H9 (cell line): ENCODE measurements at regions not wholly inside any gene's neighbourhood (a gene's known extent, or its start where the extent isn't known, plus 50 kb on each side); places are given as distances from the start of the nearest gene placed in this dataset.

ENCODE experiments used
- DNase-seq: peaks from one replicate; pipeline ENCODE4 v3.0.0-alpha.2; 2017
- H2AFZ ChIP-seq: one replicate; pipeline ENCODE4 v1.6.1; 2013; ENCODE audit warnings: mild to moderate bottlenecking, low read length, control low read depth, moderate library complexity
- H2AK5ac ChIP-seq: 2 replicates; pipeline ENCODE4 v1.6.1; 2013; ENCODE audit warnings: low read length, control low read depth, mixed read lengths; ENCODE audit not compliant: insufficient read length
- H2BK120ac ChIP-seq: one replicate; pipeline ENCODE4 v1.6.1; 2013; ENCODE audit warnings: low read depth, mild to moderate bottlenecking, low read length, control low read depth, inconsistent platforms; ENCODE audit not compliant: poor library complexity, severe bottlenecking
- H2BK12ac ChIP-seq: 2 replicates; pipeline ENCODE4 v1.6.1; 2013; ENCODE audit warnings: low read length, control low read depth, mixed read lengths, low read depth; ENCODE audit not compliant: insufficient read length
- H2BK15ac ChIP-seq: 2 replicates; pipeline ENCODE4 v1.6.1; 2013; ENCODE audit warnings: low read depth, low read length, control low read depth
- H2BK20ac ChIP-seq: one replicate; pipeline ENCODE4 v1.6.1; 2013; ENCODE audit warnings: low read depth, mild to moderate bottlenecking, low read length, control low read depth, inconsistent platforms; ENCODE audit not compliant: poor library complexity, severe bottlenecking
- H2BK5ac ChIP-seq: 2 replicates; pipeline ENCODE4 v1.6.1; 2013; ENCODE audit warnings: low read length, control low read depth, mixed read lengths; ENCODE audit not compliant: insufficient read length
- H3K14ac ChIP-seq: 2 replicates; pipeline ENCODE4 v1.6.1; 2013; ENCODE audit warnings: low read length, control low read depth; ENCODE audit not compliant: insufficient read depth
- H3K18ac ChIP-seq: 2 replicates; pipeline ENCODE4 v1.6.1; 2013; ENCODE audit warnings: low read depth, mild to moderate bottlenecking, mixed read lengths, low read length, control low read depth; ENCODE audit not compliant: insufficient read length
- H3K23ac ChIP-seq: 2 replicates; pipeline ENCODE4 v1.6.1; 2013; ENCODE audit warnings: low read length, control low read depth, mixed read lengths, low read depth; ENCODE audit not compliant: insufficient read length
- H3K23me2 ChIP-seq: 2 replicates; pipeline ENCODE4 v1.6.1; 2013; ENCODE audit warnings: low read depth, mild to moderate bottlenecking, mixed read lengths, low read length, control low read depth; ENCODE audit not compliant: insufficient read length, poor library complexity, severe bottlenecking
- H3K27ac ChIP-seq: 2 replicates; pipeline ENCODE4 v1.5.1; 2013; ENCODE audit warnings: low read length, control low read depth, mixed read lengths, low read depth; ENCODE audit not compliant: insufficient read length
- H3K27me3 ChIP-seq: 2 replicates; pipeline ENCODE4 v1.6.1; 2013; ENCODE audit warnings: low read length, control low read depth, inconsistent platforms; ENCODE audit not compliant: insufficient read depth
- H3K4ac ChIP-seq: 2 replicates; pipeline ENCODE4 v1.6.1; 2013; ENCODE audit warnings: low read depth, mild to moderate bottlenecking, control low read depth, inconsistent platforms, low read length, moderate library complexity
- H3K4me1 ChIP-seq: 2 replicates; pipeline ENCODE4 v1.6.1; 2013; ENCODE audit warnings: low read length, control low read depth, inconsistent platforms; ENCODE audit not compliant: insufficient read depth
- H3K4me2 ChIP-seq: 2 replicates; pipeline ENCODE4 v1.6.1; 2013; ENCODE audit warnings: low read length, control low read depth, mixed read lengths; ENCODE audit not compliant: insufficient read length, insufficient read depth
- H3K56ac ChIP-seq: 2 replicates; pipeline ENCODE4 v1.6.1; 2013; ENCODE audit warnings: low read depth, mild to moderate bottlenecking, mixed read lengths, low read length, control low read depth; ENCODE audit not compliant: insufficient read length
- H3K79me1 ChIP-seq: 2 replicates; pipeline ENCODE4 v1.6.1; 2013; ENCODE audit warnings: low read depth, mild to moderate bottlenecking, moderate library complexity, low read length, control low read depth, inconsistent platforms; ENCODE audit not compliant: insufficient read depth, poor library complexity, severe bottlenecking
- H3K79me2 ChIP-seq: 2 replicates; pipeline ENCODE4 v1.6.1; 2013; ENCODE audit warnings: low read length, control low read depth, inconsistent platforms; ENCODE audit not compliant: insufficient read depth
- H3K9ac ChIP-seq: 2 replicates; pipeline ENCODE4 v1.6.1; 2013; ENCODE audit warnings: low read length, control low read depth, mixed read lengths; ENCODE audit not compliant: insufficient read length; ENCODE audit errors: extremely low read depth
- H3K9me3 ChIP-seq: one replicate; pipeline ENCODE4 v1.6.1; 2013; ENCODE audit warnings: low read depth, low read length, inconsistent platforms; ENCODE audit not compliant: control insufficient read depth
- H3T11ph ChIP-seq: one replicate; pipeline ENCODE4 v1.6.1; 2013; ENCODE audit warnings: mild to moderate bottlenecking, low read length, control low read depth, inconsistent platforms
- H4K20me1 ChIP-seq: one replicate; pipeline ENCODE4 v1.6.1; 2013; ENCODE audit not compliant: control insufficient read depth, insufficient read length, insufficient read depth
- H4K5ac ChIP-seq: 2 replicates; pipeline ENCODE4 v1.6.1; 2013; ENCODE audit warnings: low read depth, mild to moderate bottlenecking, mixed read lengths, low read length, control low read depth; ENCODE audit not compliant: insufficient read length
- H4K8ac ChIP-seq: replicated peaks from 2 replicates; pipeline ENCODE4 v1.6.1; 2013; ENCODE audit warnings: low read length, control low read depth, mixed read lengths, low read depth; ENCODE audit not compliant: insufficient read length
- H4K91ac ChIP-seq: 2 replicates; pipeline ENCODE4 v1.6.1; 2013; ENCODE audit warnings: low read depth, mild to moderate bottlenecking, moderate library complexity, mixed read lengths, low read length, control low read depth; ENCODE audit not compliant: insufficient read length
- H3K27ac Mint-ChIP-seq, 3 experiments: 2 replicates in 2 of 3; 3 replicates in 1 of 3; pipeline ENCODE4 v1.8.0; 2020 to 2021; ENCODE audit warnings: mixed read lengths in 3 of 3, mild to moderate bottlenecking in 1 of 3, moderate library complexity in 1 of 3
- H3K27me3 Mint-ChIP-seq: 2 replicates; pipeline ENCODE4 v1.8.0; 2021; ENCODE audit warnings: low read depth, mild to moderate bottlenecking, moderate library complexity, mixed read lengths
- H3K36me3 Mint-ChIP-seq, 3 experiments: 2 replicates in 2 of 3; 3 replicates in 1 of 3; pipeline ENCODE4 v1.8.0; 2020 to 2021; ENCODE audit warnings: low read depth in 3 of 3, mixed read lengths in 3 of 3; ENCODE audit not compliant: insufficient read depth in 1 of 3
- H3K4me1 Mint-ChIP-seq, 2 experiments: 2 replicates each; pipeline ENCODE4 v1.8.0; 2020; ENCODE audit warnings: mixed read lengths in 2 of 2
- H3K4me3 Mint-ChIP-seq, 2 experiments: 2 replicates in 1 of 2; 3 replicates in 1 of 2; pipeline ENCODE4 v1.8.0; 2020 to 2021; ENCODE audit warnings: mild to moderate bottlenecking in 2 of 2, mixed read lengths in 2 of 2, moderate library complexity in 1 of 2
- H3K9me3 Mint-ChIP-seq, 2 experiments: 2 replicates in 1 of 2; 3 replicates in 1 of 2; pipeline ENCODE4 v1.8.0; 2020; ENCODE audit warnings: mild to moderate bottlenecking in 2 of 2, mixed read lengths in 2 of 2, moderate library complexity in 1 of 2
- CTCF ChIP-seq: fragments of 200-600 bp; sonication (generic); conservative IDR thresholded peaks from 3 replicates; pipeline ENCODE4 v1.8.0; 2021; ENCODE audit warnings: antibody characterized with exemption, mild to moderate bottlenecking
- WGBS: extraction: QIAGEN DNeasy Blood & Tissue Kit; methylation state at CpG from one replicate; pipeline ENCODE4 v1.1.7; 2013; ENCODE audit warnings: missing lambda C conversion rate, low lambda C conversion rate, mixed read lengths; ENCODE audit not compliant: insufficient read length; ENCODE audit errors: extremely low coverage; 5-methylcytosine and 5-hydroxymethylcytosine counted together

DNA sequence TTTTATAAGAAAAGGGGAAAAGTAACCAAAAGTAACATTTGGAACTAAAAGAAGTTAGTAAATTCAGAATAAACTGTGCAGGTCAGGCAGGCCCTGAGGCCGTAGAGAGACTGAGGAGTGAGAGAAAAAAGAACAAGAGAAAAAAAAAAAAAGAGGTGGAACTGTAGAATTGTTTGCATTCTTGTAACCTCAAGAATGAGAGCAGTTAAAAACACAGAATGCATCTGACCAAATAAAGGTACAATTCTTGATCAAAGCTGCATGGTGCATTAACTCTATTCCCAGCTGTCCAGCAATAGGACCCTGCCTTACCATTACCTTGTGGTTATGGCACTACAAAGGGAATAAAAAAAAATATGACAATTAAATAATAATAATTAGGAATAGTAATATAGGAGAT lies 170.1 kb upstream of the SEMA3A start:
- no peaks in the 10 kb centered on the region for H4K20me1 ChIP-seq
- no peak overlapping the region for H2AK5ac ChIP-seq
- DNase-seq: no peak
- H3K23me2 ChIP-seq: no peaks in the 10 kb centered on the region
- H3T11ph ChIP-seq: no peak overlapping the region
- H3K56ac ChIP-seq: no peak overlapping the region
- H3K9me3 ChIP-seq: no peaks in the 10 kb centered on the region
- H3K4me2 ChIP-seq: no peak overlapping the region
- H3K23ac ChIP-seq: no peak overlapping the region
- no peak overlapping the region for H4K5ac ChIP-seq
- H3K4me1 ChIP-seq: no peaks in the 10 kb centered on the region
- no peak overlapping the region for H4K91ac ChIP-seq
- no peak overlapping the region for H2BK20ac ChIP-seq
- Mint-ChIP-seq H3K36me3 (no peaks in the 10 kb centered on the region), H3K9me3 (no peaks in the 10 kb centered on the region), H3K4me1 (peaks cover 3% of the 10 kb centered on the region in 2 experiments; a peak in 2 of 4 replicates), H3K27me3 (no peaks in the 10 kb centered on the region), H3K27ac (0 out of 7 replicates have a peak overlapping the region, but pooled peaks of 1 of the 3 experiments have one; percentile 70), H3K4me3 (no peak overlapping the region)
- H3K14ac ChIP-seq: no peak overlapping the region
- no peak overlapping the region for H2AFZ ChIP-seq
- H2BK15ac ChIP-seq: no peak overlapping the region
- no peak overlapping the region for H3K9ac ChIP-seq
- H3K27ac ChIP-seq: no peak overlapping the region
- no peak overlapping the region for H2BK12ac ChIP-seq
- no peak overlapping the region for H4K8ac ChIP-seq
- H3K79me1 ChIP-seq: no peaks in the 10 kb centered on the region
- no peaks in the 10 kb centered on the region for H3K79me2 ChIP-seq
- H2BK5ac ChIP-seq: no peak overlapping the region
- no peaks in the 10 kb centered on the region for H3K27me3 ChIP-seq
- no CpG with 5 or more reads among the region's 1 CpG for WGBS
- H3K18ac ChIP-seq: no peak overlapping the region
- no peak overlapping the region for H2BK120ac ChIP-seq
- no peak for TF ChIP-seq CTCF
- no peak overlapping the region for H3K4ac ChIP-seq
